Adrenal gland (tissue), 9 donors: ENCODE measurements at regions not wholly inside any gene's neighbourhood (a gene's known extent, or its start where the extent isn't known, plus 50 kb on each side); places are given as distances from the start of the nearest gene placed in this dataset.

Experiments used
- DNase-seq, 7 donors: peaks; one replicate each; pipeline ENCODE4 v3.0.0-alpha.2; 2019 to 2020
- H3K27ac ChIP-seq, 5 donors: fragments of 200-600 bp; sonication (generic) in 4 of 5; 1 replicate in 3 of 5; 2 replicates in 2 of 5; pipeline versions ENCODE4 v1.5.1 to v1.8.0; 2016 to 2020; ENCODE audit warnings: mild to moderate bottlenecking in 1 of 5
- H3K27me3 ChIP-seq: fragments of 200-600 bp; 2 replicates; pipeline ENCODE4 v1.8.0; 2021
- H3K36me3 ChIP-seq, 2 donors: fragments of 200-600 bp; replicated peaks in 1 of 2; 1 replicate in 1 of 2; 2 replicates in 1 of 2; pipeline versions ENCODE4 v1.5.1 to v1.8.0; 2018 to 2022
- H3K4me1 ChIP-seq, 2 donors: fragments of 200-600 bp; replicated peaks in 1 of 2; 1 replicate in 1 of 2; 2 replicates in 1 of 2; pipeline versions ENCODE4 v1.5.1 to v1.8.0; 2018 to 2021
- H3K4me3 ChIP-seq, 4 donors: fragments of 200-600 bp; sonication (generic) in 3 of 4; one replicate each; pipeline ENCODE4 v1.5.1; 2016 to 2018
- H3K9me3 ChIP-seq, 3 donors: fragments of 200-600 bp; sonication (generic) in 1 of 3; replicated peaks in 1 of 3; 1 replicate in 2 of 3; 2 replicates in 1 of 3; pipeline versions ENCODE4 v1.5.1 to v1.8.0; 2016 to 2021
- POLR2A ChIP-seq, 2 donors: fragments of 450-650 bp; IDR thresholded peaks; one replicate each; pipeline ENCODE4 v1.6.1; 2017; ENCODE audit warnings: antibody characterized with exemption in 2 of 2, mild to moderate bottlenecking in 2 of 2, moderate library complexity in 1 of 2
- WGBS, 4 donors: extraction: QIAGEN DNeasy Blood & Tissue Kit in 2 of 4; methylation state at CpG; one replicate each; pipeline versions ENCODE4 v1.1.5 to v1.1.7; 2013 to 2017; 5-methylcytosine and 5-hydroxymethylcytosine counted together
- intact Hi-C, 2 donors: fragments of 100-400 bp; cut with DNase I; formaldehyde crosslinking; loops; one replicate each; pipeline versions ENCODE4 v1.14.1 to v1.15.0; 2022 to 2023
- TF ChIP-seq, protein P1 (sequence below), 6 experiments: fragments of 450-650 bp in 4 of 6; fragments of 200-600 bp in 2 of 6; sonication (generic) in 1 of 6; IDR thresholded peaks; 1 replicate in 5 of 6; 2 replicates in 1 of 6; pipeline versions ENCODE4 v1.5.1 to v1.8.0; 2016 to 2021; ENCODE audit warnings: antibody characterized with exemption in 6 of 6, mild to moderate bottlenecking in 2 of 6, moderate library complexity in 1 of 6
- donor health status: healthy with polysubstance abuse.
- donor health status: Bipolar disorder and iron deficiency.
- donor health status: DM: yes; HTN: yes; CAD: no.
- donor health status: DM: no; HTN: no; CAD: no.
- donor health status: DM: no; HTN: no; CAD: no.

DNA sequence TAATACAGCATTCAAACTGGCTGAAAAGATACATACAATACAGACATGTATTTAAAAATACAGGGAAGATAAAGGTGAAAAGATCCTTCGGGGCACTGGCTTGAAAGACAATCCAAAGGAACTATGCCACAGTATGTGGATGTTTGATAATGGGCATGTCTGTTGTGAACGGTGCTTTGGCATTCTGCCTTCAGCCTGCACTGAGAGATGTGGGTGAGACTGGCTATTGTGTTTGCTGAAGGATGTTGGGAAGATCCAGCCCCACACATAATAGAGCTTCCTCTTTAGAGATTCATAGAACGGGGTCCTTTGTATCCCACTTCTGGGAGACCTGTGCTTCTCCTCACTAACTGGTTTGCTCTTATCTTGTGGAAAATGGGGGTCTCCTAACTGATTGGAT lies 65.1 kb upstream of the CXCR4 start:
- Histone ChIP-seq H3K4me3 (no peak overlapping the region), H3K9me3 (no peaks in the 10 kb centered on the region), H3K27me3 (no peaks in the 10 kb centered on the region), H3K36me3 (no peaks in the 10 kb centered on the region), H3K27ac (no peak overlapping the region), H3K4me1 (no peaks in the 10 kb centered on the region)
- WGBS, 4 donors, result 48 to 59% (median 56%) methylated on average over 3 of the region's 3 CpGs
- TF ChIP-seq, protein P1, sequence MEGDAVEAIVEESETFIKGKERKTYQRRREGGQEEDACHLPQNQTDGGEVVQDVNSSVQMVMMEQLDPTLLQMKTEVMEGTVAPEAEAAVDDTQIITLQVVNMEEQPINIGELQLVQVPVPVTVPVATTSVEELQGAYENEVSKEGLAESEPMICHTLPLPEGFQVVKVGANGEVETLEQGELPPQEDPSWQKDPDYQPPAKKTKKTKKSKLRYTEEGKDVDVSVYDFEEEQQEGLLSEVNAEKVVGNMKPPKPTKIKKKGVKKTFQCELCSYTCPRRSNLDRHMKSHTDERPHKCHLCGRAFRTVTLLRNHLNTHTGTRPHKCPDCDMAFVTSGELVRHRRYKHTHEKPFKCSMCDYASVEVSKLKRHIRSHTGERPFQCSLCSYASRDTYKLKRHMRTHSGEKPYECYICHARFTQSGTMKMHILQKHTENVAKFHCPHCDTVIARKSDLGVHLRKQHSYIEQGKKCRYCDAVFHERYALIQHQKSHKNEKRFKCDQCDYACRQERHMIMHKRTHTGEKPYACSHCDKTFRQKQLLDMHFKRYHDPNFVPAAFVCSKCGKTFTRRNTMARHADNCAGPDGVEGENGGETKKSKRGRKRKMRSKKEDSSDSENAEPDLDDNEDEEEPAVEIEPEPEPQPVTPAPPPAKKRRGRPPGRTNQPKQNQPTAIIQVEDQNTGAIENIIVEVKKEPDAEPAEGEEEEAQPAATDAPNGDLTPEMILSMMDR (IDR thresholded peaks at IDR 0.05), result no peak
- TF ChIP-seq POLR2A (IDR thresholded peaks at IDR 0.05), result no peak
- intact Hi-C loops, result no loop called here
- no peak for DNase-seq

DNA sequence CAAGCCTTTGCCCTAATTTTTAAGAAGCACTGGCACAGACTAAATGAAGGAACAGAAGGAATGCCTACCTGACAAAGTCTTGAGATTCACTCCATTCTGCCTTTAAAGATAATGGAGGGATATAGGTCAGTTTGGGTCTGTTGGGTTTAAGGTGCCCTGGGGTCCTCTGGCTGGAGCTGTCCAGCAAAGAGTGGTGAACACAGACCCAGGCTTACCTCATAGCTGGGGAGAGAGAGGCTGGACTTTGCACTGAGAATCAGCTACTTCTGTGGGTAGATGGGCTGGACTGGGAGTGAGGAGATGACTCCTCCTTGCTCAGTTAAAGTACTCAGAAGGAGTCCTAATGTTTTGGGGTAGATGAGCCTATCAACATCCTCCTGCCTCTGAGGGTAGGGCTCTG lies 64.4 kb upstream of the CXCR4 start:
- intact Hi-C loops, result no loop called here
- Histone ChIP-seq H3K4me1 (no peaks in the 10 kb centered on the region), H3K36me3 (no peaks in the 10 kb centered on the region), H3K27ac (no peak overlapping the region), H3K27me3 (no peaks in the 10 kb centered on the region), H3K4me3 (no peak overlapping the region), H3K9me3 (no peaks in the 10 kb centered on the region)
- DNase-seq, result no peak
- TF ChIP-seq, protein P1 (IDR thresholded peaks at IDR 0.05), result no peak
- TF ChIP-seq POLR2A (IDR thresholded peaks at IDR 0.05), result no peak

DNA sequence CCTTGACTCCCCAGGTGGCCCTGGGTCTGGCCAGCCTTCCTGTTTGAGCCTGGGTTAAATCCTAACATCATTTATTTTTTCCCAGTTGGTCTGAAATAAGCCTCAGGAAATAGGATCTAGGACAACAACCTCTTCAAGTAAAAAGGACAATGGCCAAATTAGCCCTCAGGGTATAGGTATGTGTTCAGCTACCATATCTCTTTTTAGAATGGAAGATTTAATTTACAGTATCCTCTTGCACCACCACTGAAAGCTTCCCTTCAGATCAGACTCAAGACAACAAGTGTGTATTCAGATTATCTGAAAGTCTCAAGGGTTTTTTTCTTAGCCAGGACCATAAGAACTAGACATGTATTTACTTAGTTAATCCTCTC lies 61.6 kb upstream of the CXCR4 start:
- Histone ChIP-seq H3K9me3 (no peaks in the 10 kb centered on the region), H3K4me3 (no peak overlapping the region), H3K27ac (no peak overlapping the region), H3K27me3 (no peaks in the 10 kb centered on the region), H3K36me3 (no peaks in the 10 kb centered on the region), H3K4me1 (no peaks in the 10 kb centered on the region)
- TF ChIP-seq POLR2A (IDR thresholded peaks at IDR 0.05), result no peak
- intact Hi-C loops, result no loop called here
- no peak for DNase-seq

DNA sequence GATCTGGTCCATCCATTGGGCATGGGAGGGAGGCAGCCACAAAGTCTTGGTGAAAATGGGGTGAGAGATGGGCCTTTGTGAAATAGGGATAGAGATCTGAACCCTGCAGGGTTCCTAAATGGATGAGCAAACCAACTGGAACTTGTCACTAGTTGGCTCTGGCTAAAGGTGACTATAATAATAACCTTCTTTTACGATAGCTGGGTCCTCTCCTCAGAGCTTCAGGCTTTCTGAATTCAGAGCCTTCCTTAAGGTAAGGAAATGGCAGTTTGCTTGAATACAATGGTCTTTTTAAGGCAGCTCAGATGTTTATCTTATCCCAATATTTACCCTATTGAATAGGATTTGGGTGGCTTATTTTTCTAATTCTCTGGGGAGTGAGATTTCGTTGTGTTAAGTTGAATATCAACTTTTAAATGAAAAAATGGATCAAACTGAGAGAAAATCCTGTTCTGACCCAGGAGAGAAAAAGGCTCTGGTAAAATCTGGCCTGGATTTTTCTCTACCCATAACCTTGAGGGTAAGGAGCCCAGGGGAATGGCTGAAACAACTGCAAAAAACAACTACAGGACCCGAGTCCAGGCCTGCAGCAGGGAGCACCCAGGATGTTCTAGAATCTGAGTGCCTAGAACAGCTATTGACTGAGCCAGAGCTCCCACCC lies 61.1 kb upstream of the CXCR4 start:
- 71 to 83% (median 80%) methylated on average over 3 of the region's 3 CpGs for WGBS, 4 donors
- no peaks in the 10 kb centered on the region for H3K27me3 ChIP-seq
- no peaks in the 10 kb centered on the region for H3K36me3 ChIP-seq
- no peak overlapping the region for H3K27ac ChIP-seq
- no peaks in the 10 kb centered on the region for H3K4me1 ChIP-seq
- intact Hi-C loops, result no loop called here
- no peak for DNase-seq
- no peaks in the 10 kb centered on the region for H3K9me3 ChIP-seq
- TF ChIP-seq POLR2A (IDR thresholded peaks at IDR 0.05), result no peak
- TF ChIP-seq, protein P1 (IDR thresholded peaks at IDR 0.05), result no peak
- H3K4me3 ChIP-seq, result no peak overlapping the region

DNA sequence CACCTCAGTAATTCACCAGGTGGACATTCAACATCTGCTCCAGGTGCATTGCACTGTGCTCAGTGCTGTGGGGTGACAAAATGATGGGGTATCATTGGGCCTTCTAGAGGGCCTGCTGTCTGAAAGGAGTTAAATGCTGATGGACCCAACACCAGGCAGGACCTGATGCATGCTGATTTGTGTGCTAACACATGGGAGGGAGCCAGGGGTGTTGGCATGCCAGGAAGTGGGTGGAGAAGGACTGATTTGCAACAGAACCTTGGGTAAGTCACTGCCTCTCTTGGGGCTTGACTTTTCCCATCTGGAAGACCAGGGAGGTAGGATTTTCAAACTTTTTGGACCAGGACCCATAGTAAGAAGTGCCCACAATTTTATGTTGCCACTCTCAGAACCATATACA lies 57.9 kb upstream of the CXCR4 start:
- Histone ChIP-seq H3K36me3 (no peaks in the 10 kb centered on the region), H3K4me3 (no peak overlapping the region), H3K9me3 (no peaks in the 10 kb centered on the region), H3K27me3 (no peaks in the 10 kb centered on the region), H3K4me1 (no peaks in the 10 kb centered on the region), H3K27ac (no peak overlapping the region)
- DNase-seq, result no peak
- TF ChIP-seq, protein P1 (IDR thresholded peaks at IDR 0.05), result no peak
- no peak for TF ChIP-seq POLR2A (IDR thresholded peaks at IDR 0.05)
- intact Hi-C loops, result loop anchor here in 1 of 2 donors (2.0 kb wide), 1 partner anchor 15 kb away; no protein-coding TSS in a partner anchor
